ENCODE measurements at regions not wholly inside any gene's neighbourhood (a gene's known extent, or its start where the extent isn't known, plus 50 kb on each side); places are given as distances from the start of the nearest gene placed in this dataset.

DNA sequence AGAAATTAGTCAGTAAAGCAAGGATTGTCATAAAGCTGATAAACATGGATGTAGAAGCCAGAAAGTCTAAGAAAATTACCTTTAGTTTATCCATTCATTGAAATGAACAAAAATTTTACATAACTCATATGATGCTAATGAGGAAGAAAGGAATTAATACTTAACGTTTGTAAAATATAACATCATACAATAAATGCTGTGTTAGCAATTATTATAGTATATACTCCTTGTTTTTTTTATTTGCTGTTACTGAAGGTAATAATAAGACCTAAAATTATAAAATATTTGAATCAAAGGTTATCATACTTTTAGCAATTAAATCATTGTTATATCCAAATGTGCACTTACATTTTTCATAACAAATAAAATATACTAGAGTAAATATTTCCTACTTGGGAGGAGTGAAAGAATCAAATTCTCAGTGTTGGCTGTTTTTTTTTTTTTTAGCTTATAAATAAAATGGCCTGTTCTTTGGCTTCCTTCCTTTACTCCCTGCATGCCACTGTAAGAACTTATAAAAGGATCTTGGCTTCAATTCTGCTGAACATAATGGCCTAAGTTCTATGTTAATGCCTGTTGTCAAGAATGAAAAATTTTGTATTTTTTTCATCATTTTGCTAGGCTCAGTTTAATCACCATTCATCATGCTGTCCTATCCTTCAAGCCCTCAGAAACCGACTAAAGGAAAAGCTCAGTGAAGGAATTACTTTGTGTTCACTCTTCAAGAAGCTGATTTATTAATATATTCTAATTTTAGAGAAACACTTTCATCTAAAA lies 167.4 kb upstream of the SLITRK1 start:
- DNase-seq (ENCODE audit: low spot score), result no peak

DNA sequence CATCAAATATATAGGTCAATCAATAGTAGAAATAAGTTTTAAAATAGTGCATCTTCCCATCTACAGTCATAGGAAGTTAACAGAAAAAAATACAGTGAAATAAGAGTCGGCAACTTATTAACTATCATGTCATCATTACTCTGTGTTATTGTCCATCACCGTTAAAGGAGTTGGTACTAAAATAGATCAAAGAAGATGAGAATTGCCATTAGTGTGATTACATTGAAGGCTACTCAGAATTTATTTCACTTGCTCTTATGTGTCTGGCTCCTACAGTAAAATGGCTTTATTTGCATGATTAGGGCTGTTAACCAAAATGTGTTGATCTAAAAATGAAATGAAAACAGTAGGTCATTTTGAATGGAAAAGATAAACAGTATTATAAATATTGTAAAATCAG lies 162.5 kb upstream of the SLITRK1 start:
- DNase-seq (ENCODE audit: low spot score), result no peak

DNA sequence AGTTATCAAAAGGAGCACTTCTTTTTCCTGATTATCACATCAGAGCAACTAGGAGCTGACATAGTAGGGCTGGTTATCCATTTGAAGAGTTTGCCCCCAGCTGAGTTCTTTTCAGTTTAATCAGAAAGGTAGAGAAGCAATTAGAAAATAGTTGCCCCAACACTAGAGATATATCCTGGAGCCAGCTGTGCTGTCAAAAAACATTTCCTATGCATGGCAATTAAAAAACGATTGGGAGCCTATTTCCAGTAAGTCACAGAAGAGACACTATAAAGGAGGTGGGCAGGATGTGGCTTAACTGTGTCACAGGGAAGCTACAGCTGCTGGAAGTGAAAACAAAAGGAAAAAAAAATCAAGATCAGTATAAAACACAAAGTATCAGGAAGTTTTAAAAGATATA lies 155.7 kb upstream of the SLITRK1 start:
- no peak for DNase-seq (ENCODE audit: low spot score)

DNA sequence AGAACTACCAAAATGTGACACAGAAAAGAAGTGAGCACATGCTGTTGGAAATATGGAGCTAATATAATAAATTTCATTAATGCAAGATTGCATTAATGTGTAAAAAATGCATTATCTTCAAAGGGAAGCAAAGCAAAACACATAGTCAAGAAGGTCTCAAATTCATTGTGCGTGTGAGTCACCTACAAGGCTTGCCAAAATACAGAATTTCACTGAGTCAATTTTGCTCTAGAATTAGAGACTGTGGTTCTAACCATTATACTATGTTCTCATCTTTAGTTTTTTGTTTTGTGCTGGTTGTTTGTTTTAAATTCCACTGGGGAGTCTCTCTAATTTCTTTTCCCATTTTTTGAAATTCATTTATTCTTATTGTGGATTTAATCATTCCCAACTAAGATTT lies 149.8 kb upstream of the SLITRK1 start:
- DNase-seq (ENCODE audit: low spot score), result no peak

DNA sequence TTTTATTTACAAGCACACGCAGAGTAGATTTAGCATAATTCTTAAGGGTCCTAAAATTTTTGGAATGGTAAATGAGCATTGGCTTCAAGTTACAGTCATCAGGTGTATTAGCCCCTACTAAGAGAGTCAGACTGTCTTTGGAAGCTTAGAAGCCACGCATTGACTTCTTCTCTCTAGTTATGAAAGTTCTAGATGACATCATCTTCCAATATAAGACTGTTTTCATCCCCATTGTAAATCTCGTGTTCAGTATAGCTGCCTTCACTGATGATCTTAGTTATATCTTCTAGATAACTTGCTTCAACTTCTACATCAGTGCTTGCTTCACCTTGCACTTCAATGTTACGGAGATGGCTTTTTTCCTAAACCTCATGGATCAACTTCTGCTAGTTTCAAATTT lies 148.8 kb upstream of the SLITRK1 start:
- no peak for DNase-seq (ENCODE audit: low spot score)

DNA sequence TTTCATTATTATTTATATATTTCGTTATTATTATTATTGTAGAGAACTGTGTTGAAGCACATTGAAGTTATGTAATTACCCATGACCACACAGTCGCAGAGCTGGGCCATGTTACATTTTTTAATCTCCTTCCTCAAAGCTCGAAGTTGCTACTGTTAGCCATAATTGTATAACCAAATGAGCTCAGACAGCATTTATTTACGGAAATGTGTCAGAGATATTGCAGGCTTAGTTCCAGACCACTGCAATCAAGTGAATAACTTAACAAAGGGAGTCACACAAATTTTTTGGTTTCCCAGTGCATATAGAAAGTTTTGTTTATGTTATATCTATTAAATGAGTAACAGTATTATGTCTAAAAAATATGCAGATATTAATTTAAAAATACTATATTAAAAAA lies 147.1 kb upstream of the SLITRK1 start:
- no peak for DNase-seq (ENCODE audit: low spot score)

DNA sequence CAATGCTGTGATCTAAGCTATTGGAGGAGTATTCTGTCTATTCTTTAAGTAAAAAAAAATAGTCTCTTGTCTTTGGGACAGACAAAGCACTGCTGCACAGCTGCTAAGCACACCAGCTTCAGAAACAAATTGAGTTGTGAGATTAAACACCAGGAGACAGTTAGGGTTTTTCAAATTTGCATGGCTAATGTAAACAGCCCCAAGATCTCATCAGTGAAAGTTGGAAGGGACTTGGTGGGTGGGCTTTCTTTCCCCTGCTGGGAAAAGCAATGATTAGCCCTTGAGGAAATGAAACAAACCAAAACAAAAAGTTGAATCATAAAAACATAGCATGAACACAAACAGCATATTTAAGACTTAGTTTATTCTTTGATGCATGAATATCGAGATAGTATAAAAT lies 143.6 kb upstream of the SLITRK1 start:
- no peak for DNase-seq (ENCODE audit: low spot score)

DNA sequence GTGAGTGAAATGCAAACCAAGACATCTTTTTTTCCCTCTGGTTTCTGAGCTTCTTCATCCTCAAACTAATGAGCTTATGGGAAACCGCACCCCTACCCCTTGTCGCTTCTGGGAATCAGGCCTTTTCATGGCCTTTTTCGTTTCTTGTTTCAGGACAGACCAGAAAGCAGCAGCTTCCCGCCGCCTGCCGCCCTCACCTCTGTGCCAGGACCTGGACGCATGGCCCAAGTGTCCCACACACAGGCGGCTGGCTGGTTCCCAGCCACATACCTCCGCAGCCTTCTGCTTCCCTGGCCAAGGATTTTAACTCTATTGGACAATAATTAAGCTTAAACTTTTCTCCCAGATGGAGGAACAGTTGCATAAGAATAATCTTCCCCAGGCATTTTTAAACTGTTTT lies 114.1 kb upstream of the SLITRK1 start:
- no peak for DNase-seq (ENCODE audit: low spot score)

DNA sequence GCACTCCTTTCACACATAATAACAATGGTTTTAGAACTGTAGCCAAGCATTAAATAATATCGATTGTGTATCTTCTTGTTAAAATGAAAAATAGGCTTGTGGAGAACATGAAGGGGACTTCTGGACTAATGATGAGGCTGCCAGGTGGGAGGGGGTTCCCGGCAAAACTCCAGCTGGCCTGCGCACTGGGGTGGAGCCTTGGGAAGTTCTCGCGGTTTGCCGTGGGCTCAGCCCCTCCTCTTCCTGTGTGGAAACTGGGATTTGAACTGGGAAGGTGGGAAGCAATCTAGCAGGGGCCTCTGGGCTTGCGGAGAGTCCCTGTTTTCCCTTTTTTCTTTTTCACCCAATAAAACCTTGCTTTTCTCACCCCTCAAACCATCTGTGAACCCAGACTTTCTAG lies 113.7 kb upstream of the SLITRK1 start:
- DNase-seq (ENCODE audit: low spot score), result no peak

DNA sequence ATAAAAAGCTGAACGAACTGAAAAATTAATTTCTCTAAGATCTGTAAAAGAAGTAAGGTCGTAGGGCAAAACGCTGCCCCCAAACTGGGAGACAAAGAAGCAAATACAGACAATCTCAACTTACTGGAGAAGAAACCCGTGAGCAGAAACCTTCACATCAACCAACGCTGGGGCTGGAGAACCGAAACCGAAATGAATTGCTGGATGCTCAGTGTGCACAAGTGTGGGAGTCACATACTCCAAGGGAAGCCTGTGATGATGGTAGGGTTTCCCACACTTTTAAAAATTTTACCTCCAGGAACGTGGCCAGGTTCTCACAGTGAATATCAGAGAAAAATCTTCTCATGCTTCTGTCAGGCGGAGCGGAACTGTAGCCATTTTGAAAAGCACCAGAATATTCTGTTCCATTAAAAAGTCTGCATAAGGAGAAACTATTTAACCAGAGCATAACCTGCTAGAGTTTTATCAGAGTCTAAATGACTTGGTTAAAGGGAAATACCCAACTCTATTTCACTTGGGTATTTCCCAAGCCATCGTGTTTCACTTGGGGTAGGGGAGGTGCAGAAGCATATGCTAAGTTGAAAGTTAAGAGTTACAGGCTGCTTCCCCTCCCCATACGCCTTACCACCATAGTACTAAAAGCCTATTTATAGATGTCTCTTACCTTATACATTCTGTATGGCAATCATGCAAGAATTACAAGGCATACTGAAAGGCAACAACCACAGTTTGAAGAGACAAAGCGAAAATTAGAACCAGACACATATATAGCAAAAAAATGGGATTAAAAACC lies 110.5 kb upstream of the SLITRK1 start:
- DNase-seq (ENCODE audit: low spot score), result no peak

DNA sequence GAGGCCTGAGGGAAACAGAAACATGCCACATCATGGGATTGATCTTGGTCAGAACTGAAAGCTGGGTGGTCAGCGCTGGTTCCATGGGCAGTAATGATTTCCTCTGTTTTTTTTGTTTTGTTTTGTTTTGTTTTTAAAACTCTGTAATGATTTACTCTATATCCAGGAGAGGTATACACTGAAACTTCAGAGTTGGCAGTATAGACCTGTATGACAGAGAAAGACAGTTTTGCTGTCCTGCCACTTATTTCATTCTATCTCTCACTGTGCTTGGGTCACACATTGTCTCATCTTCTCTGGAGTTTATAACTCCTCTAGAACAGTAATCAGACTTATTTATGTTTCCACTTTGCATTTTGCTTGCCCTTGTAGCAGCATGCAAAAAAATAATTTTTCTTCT lies 105.1 kb upstream of the SLITRK1 start:
- no peak for DNase-seq (ENCODE audit: low spot score)

DNA sequence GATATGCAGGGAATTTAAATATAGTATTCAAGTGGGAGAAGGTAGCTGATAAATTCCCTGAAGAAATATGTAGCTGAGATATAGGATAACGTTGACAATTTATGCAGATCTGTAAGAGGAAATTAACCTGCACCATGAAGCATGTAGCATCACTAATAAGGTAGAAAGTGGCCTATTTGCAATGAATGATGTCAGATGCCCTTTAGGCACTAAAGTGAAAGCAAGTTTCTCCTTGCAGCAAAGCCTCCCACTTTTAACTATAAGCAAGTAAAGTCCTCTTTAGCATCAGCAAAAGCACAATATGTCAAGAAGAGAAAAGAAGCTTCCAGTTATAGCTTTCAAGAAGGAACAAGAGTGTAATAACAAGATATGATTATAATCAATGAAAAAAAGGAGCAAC lies 102.5 kb upstream of the SLITRK1 start:
- DNase-seq (ENCODE audit: low spot score), result no peak

DNA sequence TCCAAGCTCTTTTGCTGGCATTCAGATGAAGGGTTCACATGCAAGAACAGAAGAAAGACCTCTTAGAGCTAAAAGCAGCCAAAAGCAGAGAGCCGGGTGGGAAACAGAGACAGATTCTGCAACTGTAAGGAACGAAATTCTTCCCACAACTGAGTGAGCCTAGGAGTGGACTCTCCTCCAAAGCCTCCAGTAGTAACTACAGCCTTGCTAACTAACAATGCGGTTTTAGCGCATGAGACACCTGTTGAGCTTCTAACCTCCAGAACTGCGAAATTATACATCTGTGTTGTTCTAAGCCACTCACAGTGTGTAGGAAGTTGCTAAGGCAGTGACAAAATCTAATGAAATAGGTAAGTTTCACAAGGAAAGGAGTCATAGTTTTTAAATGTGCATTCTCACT lies 98.1 kb upstream of the SLITRK1 start:
- no peak for DNase-seq (ENCODE audit: low spot score)

DNA sequence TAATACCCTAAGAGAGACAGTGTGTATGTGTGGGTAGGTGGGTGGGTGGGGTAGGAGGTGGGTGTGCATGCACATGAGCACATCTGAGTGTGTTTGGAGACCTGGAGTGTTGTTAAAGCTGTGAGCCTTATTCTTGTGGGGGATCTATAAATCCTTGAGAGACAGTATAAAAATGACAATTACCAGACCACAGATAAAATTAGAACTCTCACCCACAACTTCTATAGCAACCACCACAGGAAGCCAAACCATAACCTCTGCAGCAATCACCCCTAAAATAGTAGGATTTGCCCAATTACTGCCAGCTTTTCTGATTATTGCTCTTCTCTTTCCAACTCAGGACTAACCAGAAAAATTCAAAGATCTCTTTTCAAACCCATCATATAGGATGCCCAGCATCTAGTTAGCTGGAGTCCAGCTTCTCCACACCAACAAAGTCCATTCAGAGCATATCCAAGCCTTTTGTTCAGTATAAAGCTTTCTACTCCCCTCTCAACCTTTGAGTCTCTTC lies 93.4 kb upstream of the SLITRK1 start:
- no peak for DNase-seq (ENCODE audit: low spot score)

DNA sequence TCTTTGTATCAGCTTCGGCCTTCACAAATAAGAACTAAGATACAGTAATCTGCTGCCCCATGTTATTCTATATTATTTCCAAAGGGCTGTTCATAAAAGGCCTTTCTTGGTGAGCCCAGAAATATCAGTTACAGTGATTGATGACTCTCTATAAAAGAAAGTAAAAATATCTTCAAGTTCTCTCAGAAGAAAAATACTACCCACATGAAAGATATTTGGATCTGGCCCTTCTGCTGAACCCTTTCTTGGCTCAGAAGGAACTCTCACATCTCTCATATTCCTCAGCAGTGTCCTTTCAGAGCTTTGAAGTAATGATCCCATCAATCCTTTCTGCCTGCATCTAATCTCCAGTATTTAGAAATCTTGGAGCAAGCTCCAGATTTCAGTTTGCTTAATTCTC lies 76.3 kb upstream of the SLITRK1 start:
- DNase-seq (ENCODE audit: low spot score), result no peak

DNA sequence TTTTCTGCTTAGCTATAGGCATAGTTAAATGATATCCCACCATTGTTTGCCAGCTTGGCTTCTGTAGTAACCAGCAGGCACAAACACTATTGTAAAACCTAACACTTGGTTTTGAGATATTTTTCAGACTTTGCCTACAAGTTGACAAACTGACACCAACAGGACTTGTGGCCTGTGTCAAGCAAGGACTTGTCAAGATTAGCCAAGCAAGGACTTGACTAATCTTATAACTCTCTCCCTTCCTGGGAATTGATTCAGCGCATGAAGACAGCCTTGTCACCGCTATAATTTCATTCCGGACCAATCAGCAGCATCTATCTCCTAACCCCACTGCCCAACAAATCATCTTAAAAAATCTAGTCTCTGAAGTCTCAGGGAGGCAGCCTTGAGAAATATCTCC lies 72.7 kb upstream of the SLITRK1 start:
- DNase-seq (ENCODE audit: low spot score), result no peak

DNA sequence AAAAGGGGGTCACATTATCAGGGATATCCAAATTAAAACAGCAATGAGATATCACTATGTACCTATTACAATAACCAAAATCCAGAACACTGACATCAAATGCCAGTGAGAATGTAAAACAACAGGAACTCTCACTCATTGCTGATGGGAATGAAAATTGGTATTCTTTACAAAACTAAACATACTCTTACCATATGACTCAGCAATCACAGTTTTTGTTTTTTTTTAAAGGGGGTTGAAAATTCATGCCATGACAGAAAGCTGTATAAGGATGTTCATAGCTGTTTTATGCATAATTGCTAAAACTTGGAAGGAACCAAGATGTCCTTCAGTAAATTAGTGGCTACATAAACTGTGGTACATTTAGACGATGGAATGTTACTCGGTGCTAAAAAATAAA lies 71.6 kb upstream of the SLITRK1 start:
- DNase-seq (ENCODE audit: low spot score), result no peak

DNA sequence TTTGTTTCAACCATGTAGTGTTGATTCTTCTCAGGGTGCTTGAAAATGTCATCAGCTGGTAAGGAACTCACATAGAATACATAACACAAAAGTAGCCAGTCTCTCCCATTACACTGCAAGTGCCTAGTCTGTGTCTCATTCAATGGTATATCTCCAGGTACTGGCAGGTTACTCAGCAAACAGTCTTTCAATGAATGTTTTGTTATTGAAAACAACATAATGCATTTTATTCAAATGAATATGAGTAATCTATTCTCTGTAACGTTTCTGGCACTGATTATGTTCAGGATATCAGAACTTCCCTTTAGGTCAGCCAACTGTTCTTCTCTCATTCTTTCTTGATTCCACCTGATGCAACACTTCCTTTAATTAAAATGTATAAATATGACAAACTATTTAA lies 68.0 kb upstream of the SLITRK1 start:
- no peak for DNase-seq (ENCODE audit: low spot score)

DNA sequence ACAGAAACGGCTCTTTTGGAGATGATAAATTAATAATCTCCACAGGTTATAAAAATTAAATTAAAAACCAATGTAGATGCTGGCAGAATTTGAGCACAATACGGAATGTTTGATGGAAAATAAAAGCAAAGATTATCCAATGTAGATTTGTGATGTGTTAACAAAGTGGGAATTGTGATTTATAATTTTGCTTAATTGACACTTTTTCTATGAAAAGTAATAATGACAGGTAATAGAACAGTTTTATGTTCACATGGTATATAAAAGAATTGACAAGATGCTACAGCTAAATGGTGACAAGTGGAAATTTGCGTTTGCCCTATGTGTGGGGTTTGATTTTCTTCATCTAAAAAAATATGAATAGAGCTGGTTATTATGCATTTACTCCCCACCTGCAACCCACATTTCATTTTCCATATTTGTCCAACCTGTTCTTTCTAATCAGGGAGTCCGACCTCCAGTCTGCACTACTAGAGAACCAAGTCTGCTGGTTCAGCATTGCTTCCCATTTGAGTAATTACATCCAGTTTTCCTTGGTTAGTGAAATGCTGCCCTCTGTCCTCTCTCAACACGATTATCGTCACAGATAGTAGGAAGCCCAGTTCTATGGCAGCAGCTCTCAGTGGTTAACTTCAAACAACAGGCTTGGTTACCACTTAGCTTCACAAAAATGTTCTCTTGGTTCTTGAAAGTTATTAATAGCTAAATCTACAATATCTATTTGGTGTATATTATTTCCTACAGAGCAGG lies 61.4 kb upstream of the SLITRK1 start:
- DNase-seq (ENCODE audit: low spot score), result no peak

DNA sequence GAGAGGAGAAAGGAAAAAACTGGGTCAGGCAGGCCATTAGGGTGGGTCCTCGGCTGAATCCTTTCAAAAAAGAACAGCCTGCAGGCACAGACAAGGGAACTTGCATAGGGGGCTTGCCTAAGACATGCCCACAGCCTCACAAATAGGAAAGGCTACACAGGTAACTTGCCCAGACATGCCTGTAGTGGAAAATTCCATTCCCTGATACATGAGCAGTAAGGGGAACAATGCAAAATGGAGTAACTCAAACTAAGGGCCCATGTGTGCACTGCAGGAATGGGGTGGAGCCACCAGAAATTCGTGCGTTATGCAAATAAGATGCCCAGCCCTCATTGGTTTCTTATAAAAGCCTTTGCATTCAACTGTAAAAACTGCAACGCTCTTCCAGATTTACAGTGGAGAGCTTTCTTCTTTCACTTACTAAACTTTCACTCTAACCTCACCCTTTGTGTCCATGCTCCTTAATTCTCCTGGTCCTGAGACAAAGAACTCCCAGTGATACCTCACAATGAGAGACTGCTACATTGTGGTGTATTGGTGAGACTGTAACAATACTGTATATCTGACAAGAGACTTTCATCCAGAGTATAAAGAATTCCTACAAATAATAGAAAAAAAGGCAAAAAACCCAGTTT lies 59.5 kb upstream of the SLITRK1 start:
- no peak for DNase-seq (ENCODE audit: low spot score)

DNA sequence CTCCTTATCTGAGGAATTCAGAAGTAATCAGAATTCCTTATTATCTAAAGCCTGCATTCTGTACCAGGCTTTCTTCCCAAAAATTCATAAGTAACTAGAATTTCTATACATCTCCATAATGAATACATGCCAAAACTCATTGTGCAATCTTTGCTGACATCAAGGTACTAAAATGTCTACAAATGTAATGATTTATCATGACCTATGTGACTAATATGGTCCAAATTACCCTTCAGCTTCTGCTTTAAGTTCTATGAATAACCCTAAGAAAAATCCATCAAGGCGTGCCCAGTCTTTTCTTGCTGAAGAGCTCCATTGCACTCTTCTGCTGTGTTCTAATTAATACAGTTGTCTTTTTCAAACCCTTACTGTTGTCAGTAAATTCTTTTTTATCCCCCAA lies 58.5 kb upstream of the SLITRK1 start:
- no peak for DNase-seq (ENCODE audit: low spot score)

DNA sequence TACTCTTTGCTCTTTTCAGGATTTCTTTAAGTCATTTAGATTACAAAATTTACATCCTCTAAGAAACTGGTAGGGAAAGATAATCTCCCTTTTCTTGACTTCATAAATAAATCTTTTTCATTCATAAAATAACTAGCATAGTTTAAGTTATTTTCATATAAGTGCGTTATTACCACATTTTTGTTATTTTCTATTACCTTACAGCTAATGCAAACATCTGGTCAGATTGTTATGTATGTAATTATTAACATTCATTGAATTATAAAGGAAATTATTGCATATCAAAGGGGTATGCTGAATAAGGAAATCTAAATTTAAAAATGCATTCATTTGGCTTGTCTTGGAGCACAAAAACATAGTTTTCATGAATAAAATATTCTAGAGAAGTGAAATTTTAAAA lies 55.3 kb upstream of the SLITRK1 start:
- DNase-seq (ENCODE audit: low spot score), result no peak
